ENCODE measurements at regions not wholly inside any gene's neighbourhood (a gene's known extent, or its start where the extent isn't known, plus 50 kb on each side); places are given as distances from the start of the nearest gene placed in this dataset.
"Not testable (repeated sequence)": the region's sequence is repeated elsewhere in the genome, so short reads cannot be mapped to it uniquely, and the experiment has no call there.

DNA sequence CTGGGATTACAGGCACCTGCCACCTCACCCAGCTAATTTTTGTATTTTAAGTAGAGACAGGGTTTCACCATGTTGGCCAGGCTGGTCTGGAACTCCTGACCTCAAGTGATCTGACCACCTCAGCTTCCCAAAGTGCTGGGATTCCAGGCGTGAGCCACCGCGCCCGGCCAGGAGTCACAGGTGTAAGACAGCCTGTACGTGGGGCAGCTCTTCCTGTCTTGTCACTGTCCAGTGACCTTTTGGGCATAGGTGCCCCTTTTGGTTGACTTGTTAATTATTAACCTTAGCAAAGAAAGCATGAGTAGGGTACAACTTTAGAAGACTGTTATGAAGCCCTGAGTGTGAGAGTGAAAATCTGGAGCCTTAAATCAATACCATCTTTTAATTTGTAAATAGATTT, 703.7 kb upstream of the SOX11 start:
- DNase-seq (ENCODE audit: low spot score) = not testable (repeated sequence)

DNA sequence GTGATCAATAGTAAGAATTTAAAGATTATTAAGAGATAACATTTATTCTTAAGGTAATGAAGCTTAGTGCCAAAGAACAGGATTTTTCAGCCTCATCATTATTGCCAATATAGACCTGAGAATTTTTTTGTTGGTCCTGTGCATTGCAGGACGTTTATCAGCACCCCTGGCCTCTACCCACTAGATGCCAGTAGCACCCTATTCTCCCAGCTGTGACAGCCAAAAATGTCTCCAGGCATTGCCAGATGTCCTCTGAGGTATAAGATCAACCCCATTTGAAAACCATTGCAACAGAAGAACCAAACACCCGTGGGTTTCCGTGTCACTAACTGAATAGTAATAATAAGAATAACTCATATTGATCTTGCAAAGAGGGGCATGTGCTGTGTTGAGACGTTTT, 700.0 kb upstream of the SOX11 start:
- no peak for DNase-seq (ENCODE audit: low spot score)

DNA sequence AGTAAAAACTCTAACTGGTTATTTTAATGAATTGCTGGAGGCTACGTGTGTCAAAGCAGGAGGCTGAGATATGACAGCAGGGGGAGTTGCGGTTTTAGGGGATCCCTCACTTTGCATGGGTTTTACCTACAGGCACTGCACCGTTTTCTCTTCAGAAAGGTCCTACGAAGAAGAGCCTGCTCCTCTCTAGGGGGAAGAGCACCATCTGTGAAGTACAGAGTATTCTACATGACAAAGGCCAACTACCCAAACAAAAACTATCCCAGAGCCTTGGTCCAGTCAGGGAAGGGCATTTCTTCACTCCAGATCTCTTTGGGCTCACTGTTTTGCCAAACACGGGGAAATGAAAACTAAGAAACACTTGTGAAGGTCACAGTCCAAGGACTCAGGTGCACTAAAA, 696.7 kb upstream of the SOX11 start:
- DNase-seq (ENCODE audit: low spot score) = no peak

- no peak for DNase-seq (ENCODE audit: low spot score)
Measured at GRCh38 chr2:5007596-5007995, 684.6 kb upstream of the SOX11 start.

- DNase-seq (ENCODE audit: low spot score) = no peak
Measured at GRCh38 chr2:5019324-5019723, 672.9 kb upstream of the SOX11 start.

GRCh38 chr2:5020116-5020875, 671.9 kb upstream of the SOX11 start:
- DNase-seq (ENCODE audit: low spot score) = no peak

GRCh38 chr2:5021136-5021535, 671.0 kb upstream of the SOX11 start:
- DNase-seq (ENCODE audit: low spot score) = no peak

DNA sequence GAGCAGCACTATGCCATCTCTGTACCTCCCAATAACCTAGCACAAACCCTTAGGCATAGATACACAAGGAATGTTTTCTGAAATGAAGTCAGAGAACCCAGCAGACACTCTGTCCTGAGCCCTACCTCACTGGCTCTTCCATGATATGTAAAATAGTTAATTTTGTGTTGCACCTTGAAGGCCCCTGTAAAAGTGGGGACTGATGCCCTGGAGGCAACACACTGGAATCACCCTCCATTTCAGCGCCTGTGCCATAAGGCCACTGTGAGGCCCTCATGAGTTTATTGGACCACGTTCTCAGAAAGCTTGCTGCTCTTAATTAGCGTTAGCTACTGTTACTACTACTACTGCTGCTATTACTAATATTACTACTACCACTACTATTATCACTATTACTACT, 670.1 kb upstream of the SOX11 start:
- no peak for DNase-seq (ENCODE audit: low spot score)

GRCh38 chr2:5022708-5023635, 669.2 kb upstream of the SOX11 start:
- not testable (repeated sequence) for DNase-seq (ENCODE audit: low spot score)

DNA sequence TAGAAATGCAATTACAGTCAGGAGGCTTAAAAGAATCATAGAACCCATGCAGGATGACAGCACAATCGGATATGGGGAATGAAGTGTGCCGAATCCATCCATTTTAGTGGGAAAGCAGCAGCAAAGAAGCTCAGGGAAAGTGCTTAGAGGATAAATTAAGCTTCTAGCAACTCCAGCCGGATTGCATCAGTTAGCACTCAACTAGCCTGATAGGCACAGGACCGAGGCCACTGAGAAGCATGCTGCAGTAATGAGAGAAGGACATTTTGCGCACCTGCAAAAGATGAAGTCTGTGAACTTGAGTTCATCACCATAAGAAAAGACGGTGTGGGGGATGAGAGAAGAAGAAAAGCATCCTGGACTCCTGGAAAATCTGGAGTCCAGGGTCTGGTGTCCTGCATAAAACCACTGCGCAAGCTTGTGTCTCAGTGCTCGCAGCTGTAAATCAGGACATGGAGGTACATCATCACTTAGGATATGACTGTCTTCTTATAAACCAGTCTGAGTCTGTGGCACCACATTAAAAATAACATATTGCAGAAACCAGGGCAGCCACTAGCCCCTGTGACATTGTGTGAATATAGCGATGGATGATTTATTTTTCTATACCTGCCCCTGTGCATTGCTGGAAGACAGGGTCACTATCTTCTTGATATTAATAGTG, 665.5 kb upstream of the SOX11 start:
- DNase-seq (ENCODE audit: low spot score) = no peak

GRCh38 chr2:5035057-5035488, 657.1 kb upstream of the SOX11 start:
- no peak for DNase-seq (ENCODE audit: low spot score)

DNA sequence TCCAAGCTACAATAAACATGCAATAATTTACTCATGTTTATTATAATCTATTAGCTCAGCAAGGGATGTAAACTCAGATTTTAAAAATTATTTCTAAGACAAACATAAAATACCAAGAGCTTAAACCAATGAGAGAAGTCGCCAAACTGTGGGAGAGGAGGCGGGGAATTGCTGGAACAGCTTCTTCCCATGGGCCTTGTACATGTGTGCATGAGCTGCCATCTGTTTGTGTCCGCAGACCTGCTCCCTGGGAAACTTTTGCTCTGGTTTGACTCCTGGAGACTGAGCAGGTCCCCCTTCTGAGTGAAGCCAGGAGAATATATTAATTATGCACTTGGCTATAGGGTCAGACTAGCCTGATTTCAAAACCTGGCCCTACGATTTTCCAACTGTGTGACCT, 655.9 kb upstream of the SOX11 start:
- DNase-seq (ENCODE audit: low spot score) = no peak

GRCh38 chr2:5039241-5039975, 652.8 kb upstream of the SOX11 start:
- DNase-seq (ENCODE audit: low spot score) = no peak

DNA sequence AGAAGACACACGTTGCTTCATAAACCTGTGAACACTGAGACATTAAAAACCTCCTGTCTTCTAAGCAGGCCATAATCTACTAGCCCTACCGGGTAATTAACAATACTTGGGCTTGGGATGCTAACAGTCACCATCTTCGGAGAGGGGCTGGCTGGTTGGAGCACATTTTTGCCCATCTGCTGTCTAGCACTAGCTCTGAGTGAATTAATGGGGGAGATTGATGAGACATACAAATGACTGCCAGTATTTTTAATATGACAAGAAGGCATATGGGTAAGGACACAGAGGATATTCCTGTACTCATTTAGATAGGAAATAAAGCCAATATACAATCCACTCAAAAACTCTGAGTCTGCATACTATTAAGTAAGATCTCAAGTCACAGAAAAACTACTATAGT, 651.6 kb upstream of the SOX11 start:
- DNase-seq (ENCODE audit: low spot score) = no peak

DNA sequence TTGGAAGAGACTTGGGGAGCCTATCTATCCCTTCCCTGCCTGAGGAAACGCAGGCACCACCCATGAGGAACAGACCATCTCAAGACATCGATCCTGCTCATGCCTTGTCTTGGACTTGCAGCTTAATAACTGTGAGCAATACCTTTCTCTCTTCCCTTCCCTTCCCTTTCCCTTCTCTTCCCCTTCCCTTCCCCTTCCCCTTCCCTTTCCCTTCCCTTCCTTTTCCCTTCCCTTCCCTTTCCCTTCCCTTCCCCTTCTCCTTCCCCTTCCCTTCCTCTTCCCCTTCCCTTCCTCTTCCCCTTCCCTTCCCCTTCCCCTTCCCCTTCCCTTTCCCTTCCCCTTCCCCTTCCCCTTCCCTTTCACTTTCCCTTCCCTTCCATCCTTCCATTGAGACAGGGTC, 650.7 kb upstream of the SOX11 start:
- DNase-seq (ENCODE audit: low spot score) = no peak

DNA sequence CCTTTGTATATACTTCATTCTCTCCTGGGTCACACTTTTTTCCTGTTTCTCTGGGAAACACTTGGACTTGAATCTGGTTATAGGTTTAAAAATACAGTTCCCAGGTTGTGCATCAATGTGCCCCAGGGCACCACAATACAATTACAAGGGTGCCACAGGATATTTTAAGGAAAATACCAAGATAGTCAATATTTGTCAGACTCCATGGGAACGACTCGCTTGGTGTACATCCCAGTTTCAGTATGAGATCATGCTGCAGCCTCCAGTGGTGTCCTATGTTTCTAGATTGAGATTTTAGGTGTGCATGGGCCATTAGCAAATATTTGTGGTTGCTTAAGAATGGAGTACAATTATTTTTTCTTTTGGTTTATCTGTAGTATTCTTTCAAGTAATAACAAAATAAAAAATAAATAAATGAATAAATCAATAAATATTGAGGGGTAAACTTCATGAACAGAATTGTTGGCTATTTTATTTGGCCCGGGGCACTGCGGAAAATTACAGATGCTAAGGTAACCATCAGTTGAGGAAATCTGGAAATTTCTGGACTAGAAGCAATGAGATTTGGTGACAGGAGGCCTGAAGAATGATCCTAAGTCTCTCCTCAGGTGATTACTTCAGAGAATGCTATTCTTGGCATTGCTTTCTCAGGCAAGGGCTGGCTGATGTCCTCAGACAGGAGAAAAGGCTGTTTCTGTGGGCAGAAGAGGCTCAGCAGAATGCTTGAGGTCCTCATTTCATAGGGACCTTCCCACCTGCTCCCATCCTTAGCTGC, 649.3 kb upstream of the SOX11 start:
- no peak for DNase-seq (ENCODE audit: low spot score)

GRCh38 chr2:5051300-5051699, 640.9 kb upstream of the SOX11 start:
- DNase-seq (ENCODE audit: low spot score) = no peak

DNA sequence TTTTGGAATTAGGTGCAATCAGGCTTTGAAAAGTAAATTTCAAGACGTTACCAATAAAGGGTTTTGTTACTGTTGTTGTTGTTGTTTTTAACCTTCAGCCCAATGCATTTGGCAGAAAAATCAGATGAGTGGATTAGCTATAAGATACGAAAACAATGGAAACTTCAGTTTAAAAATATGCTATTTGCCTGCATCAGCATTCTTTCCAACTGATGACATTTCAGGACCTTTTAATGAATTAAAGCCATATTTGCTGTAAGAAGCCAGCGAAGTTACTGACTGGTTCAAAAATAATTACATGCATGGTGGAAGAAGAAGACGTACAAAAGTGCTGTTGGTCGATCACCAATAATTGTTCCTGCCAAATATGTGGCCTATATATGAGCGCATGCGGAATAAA, 639.3 kb upstream of the SOX11 start:
- no peak for DNase-seq (ENCODE audit: low spot score)

GRCh38 chr2:5057891-5058351, 634.3 kb upstream of the SOX11 start:
- no peak for DNase-seq (ENCODE audit: low spot score)

DNA sequence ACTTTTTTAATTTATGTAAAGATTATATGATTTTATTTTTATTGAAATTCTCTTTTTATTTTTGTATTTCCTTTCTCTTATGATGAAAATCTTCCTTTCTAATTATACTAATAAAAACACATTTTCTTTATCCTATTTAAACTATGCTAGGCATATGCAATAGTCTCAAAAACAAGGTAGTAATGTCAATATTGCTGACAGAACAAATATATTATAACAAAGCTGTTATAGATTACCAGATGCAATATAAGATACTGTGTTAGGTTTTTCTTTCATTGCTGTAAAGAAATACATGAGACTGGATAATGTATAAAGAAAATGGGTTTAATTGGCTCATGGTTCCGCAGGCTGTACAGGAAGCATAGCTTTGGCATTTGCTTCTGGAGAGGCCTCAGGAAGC, 631.2 kb upstream of the SOX11 start:
- no peak for DNase-seq (ENCODE audit: low spot score)

- no peak for DNase-seq (ENCODE audit: low spot score)
Measured at GRCh38 chr2:5064687-5065086, 627.5 kb upstream of the SOX11 start.
